ENCODE measurements at regions not wholly inside any gene's neighbourhood (a gene's known extent, or its start where the extent isn't known, plus 50 kb on each side); places are given as distances from the start of the nearest gene placed in this dataset.

DNA sequence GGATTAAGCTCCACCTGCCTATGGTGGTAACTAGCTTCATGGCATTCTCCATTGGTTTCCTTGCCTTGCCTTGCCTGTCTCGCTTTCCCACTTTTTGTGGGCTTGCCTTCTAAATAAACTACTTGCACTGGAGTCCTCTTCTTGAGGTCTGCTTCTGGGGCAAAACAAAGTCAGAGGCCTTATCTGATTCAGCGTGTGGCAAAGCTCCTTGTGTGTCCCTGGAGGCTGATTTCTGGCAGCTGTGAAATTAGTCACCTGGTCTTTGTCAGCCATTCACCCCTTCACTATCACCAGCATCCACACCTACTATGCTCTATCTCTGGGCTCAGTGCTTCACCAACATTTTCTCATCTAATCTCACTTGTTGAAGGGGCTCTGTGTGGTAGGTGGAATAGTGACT lies 176.2 kb downstream of the SEC61B start:
- TF ChIP-seq NR3C1 (CRISPR knock-in tag; conservative IDR thresholded peaks at IDR 0.05; ENCODE audit: low read depth), result no peak
- no peak for TF ChIP-seq TEAD4 (CRISPR knock-in tag; IDR thresholded peaks at IDR 0.05)
- TF ChIP-seq TCF7 (CRISPR knock-in tag; IDR thresholded peaks at IDR 0.05; ENCODE audit: low read depth), result no peak
- TF ChIP-seq, protein P1, sequence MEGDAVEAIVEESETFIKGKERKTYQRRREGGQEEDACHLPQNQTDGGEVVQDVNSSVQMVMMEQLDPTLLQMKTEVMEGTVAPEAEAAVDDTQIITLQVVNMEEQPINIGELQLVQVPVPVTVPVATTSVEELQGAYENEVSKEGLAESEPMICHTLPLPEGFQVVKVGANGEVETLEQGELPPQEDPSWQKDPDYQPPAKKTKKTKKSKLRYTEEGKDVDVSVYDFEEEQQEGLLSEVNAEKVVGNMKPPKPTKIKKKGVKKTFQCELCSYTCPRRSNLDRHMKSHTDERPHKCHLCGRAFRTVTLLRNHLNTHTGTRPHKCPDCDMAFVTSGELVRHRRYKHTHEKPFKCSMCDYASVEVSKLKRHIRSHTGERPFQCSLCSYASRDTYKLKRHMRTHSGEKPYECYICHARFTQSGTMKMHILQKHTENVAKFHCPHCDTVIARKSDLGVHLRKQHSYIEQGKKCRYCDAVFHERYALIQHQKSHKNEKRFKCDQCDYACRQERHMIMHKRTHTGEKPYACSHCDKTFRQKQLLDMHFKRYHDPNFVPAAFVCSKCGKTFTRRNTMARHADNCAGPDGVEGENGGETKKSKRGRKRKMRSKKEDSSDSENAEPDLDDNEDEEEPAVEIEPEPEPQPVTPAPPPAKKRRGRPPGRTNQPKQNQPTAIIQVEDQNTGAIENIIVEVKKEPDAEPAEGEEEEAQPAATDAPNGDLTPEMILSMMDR (IDR thresholded peaks at IDR 0.05), result no peak
- TF ChIP-seq ZNF121 (CRISPR knock-in tag; IDR thresholded peaks at IDR 0.05), result no peak
- TF ChIP-seq, protein P2, sequence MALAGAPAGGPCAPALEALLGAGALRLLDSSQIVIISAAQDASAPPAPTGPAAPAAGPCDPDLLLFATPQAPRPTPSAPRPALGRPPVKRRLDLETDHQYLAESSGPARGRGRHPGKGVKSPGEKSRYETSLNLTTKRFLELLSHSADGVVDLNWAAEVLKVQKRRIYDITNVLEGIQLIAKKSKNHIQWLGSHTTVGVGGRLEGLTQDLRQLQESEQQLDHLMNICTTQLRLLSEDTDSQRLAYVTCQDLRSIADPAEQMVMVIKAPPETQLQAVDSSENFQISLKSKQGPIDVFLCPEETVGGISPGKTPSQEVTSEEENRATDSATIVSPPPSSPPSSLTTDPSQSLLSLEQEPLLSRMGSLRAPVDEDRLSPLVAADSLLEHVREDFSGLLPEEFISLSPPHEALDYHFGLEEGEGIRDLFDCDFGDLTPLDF (CRISPR knock-in tag; IDR thresholded peaks at IDR 0.05), result no peak
- TF ChIP-seq, protein P3, sequence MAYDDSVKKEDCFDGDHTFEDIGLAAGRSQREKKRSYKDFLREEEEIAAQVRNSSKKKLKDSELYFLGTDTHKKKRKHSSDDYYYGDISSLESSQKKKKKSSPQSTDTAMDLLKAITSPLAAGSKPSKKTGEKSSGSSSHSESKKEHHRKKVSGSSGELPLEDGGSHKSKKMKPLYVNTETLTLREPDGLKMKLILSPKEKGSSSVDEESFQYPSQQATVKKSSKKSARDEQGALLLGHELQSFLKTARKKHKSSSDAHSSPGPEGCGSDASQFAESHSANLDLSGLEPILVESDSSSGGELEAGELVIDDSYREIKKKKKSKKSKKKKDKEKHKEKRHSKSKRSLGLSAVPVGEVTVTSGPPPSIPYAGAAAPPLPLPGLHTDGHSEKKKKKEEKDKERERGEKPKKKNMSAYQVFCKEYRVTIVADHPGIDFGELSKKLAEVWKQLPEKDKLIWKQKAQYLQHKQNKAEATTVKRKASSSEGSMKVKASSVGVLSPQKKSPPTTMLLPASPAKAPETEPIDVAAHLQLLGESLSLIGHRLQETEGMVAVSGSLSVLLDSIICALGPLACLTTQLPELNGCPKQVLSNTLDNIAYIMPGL (CRISPR knock-in tag; IDR thresholded peaks at IDR 0.05), result no peak
- no peak for TF ChIP-seq FOXJ3 (CRISPR knock-in tag; IDR thresholded peaks at IDR 0.05; ENCODE audit: borderline replicate concordance)
- TF ChIP-seq CREM (CRISPR knock-in tag; IDR thresholded peaks at IDR 0.05), result no peak
- TF ChIP-seq, protein P4, sequence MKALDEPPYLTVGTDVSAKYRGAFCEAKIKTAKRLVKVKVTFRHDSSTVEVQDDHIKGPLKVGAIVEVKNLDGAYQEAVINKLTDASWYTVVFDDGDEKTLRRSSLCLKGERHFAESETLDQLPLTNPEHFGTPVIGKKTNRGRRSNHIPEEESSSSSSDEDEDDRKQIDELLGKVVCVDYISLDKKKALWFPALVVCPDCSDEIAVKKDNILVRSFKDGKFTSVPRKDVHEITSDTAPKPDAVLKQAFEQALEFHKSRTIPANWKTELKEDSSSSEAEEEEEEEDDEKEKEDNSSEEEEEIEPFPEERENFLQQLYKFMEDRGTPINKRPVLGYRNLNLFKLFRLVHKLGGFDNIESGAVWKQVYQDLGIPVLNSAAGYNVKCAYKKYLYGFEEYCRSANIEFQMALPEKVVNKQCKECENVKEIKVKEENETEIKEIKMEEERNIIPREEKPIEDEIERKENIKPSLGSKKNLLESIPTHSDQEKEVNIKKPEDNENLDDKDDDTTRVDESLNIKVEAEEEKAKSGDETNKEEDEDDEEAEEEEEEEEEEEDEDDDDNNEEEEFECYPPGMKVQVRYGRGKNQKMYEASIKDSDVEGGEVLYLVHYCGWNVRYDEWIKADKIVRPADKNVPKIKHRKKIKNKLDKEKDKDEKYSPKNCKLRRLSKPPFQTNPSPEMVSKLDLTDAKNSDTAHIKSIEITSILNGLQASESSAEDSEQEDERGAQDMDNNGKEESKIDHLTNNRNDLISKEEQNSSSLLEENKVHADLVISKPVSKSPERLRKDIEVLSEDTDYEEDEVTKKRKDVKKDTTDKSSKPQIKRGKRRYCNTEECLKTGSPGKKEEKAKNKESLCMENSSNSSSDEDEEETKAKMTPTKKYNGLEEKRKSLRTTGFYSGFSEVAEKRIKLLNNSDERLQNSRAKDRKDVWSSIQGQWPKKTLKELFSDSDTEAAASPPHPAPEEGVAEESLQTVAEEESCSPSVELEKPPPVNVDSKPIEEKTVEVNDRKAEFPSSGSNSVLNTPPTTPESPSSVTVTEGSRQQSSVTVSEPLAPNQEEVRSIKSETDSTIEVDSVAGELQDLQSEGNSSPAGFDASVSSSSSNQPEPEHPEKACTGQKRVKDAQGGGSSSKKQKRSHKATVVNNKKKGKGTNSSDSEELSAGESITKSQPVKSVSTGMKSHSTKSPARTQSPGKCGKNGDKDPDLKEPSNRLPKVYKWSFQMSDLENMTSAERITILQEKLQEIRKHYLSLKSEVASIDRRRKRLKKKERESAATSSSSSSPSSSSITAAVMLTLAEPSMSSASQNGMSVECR (CRISPR knock-in tag; IDR thresholded peaks at IDR 0.05; ENCODE audit: borderline replicate concordance), result no peak
- TF ChIP-seq, protein P5, sequence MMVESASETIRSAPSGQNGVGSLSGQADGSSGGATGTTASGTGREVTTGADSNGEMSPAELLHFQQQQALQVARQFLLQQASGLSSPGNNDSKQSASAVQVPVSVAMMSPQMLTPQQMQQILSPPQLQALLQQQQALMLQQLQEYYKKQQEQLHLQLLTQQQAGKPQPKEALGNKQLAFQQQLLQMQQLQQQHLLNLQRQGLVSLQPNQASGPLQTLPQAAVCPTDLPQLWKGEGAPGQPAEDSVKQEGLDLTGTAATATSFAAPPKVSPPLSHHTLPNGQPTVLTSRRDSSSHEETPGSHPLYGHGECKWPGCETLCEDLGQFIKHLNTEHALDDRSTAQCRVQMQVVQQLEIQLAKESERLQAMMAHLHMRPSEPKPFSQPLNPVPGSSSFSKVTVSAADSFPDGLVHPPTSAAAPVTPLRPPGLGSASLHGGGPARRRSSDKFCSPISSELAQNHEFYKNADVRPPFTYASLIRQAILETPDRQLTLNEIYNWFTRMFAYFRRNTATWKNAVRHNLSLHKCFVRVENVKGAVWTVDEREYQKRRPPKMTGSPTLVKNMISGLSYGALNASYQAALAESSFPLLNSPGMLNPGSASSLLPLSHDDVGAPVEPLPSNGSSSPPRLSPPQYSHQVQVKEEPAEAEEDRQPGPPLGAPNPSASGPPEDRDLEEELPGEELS (CRISPR knock-in tag; IDR thresholded peaks at IDR 0.05), result no peak

Measured in WTC11 (cell line).